Muscle of leg (tissue), 3 donors: ENCODE measurements at regions not wholly inside any gene's neighbourhood (a gene's known extent, or its start where the extent isn't known, plus 50 kb on each side); places are given as distances from the start of the nearest gene placed in this dataset.
"Not testable (repeated sequence)": the region's sequence is repeated elsewhere in the genome, so short reads cannot be mapped to it uniquely, and the experiment has no call there.

Experiments
- DNase-seq: peaks from one replicate; pipeline ENCODE4 v3.0.0; 2013
- H3K27ac ChIP-seq: one replicate; pipeline ENCODE4 v1.5.1; 2013; ENCODE audit warnings: mild to moderate bottlenecking, low read length, control low read depth
- H3K27me3 ChIP-seq: one replicate; pipeline ENCODE4 v1.6.1; 2013; ENCODE audit warnings: low read length; ENCODE audit not compliant: control insufficient read depth, insufficient read depth
- H3K36me3 ChIP-seq: one replicate; pipeline ENCODE4 v1.6.1; 2013; ENCODE audit warnings: low read length; ENCODE audit not compliant: control insufficient read depth, insufficient read depth
- H3K4me1 ChIP-seq: one replicate; pipeline ENCODE4 v1.6.1; 2013; ENCODE audit warnings: low read length; ENCODE audit not compliant: control insufficient read depth, insufficient read depth
- H3K4me3 ChIP-seq: one replicate; pipeline ENCODE4 v1.5.1; 2013; ENCODE audit warnings: low read length, control low read depth
- H3K9me3 ChIP-seq: replicated peaks from 2 replicates; pipeline ENCODE4 v1.6.1; 2013; ENCODE audit warnings: low read depth, low read length; ENCODE audit not compliant: control insufficient read depth
- WGBS: methylation state at CpG from one replicate; pipeline ENCODE4 v1.1.5; 2013; ENCODE audit warnings: missing lambda C conversion rate; ENCODE audit not compliant: insufficient coverage; 5-methylcytosine and 5-hydroxymethylcytosine counted together

DNA sequence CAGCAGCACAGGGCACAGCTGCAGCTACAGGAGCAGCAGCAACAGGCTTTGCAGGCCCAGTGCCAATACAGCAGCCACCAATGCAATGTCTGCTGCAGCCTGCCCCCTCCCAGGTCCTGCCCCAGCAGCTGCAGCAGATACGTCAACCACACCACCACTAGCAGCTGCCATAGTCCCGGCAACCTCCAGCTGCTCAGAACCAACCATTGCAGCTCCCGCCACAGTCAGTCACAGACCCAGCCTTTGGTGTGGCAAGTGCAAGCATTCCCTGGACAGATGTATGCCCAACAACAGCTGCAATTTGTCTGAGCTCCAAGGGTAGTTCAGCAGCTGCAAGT, 53.3 kb upstream of the TUBA3E start:
- peak; percentile 69 for DNase-seq
- Histone ChIP-seq H3K27ac (no peak overlapping the region), H3K4me1 (peaks cover 15% of the 10 kb centered on the region), H3K36me3 (no peaks in the 10 kb centered on the region), H3K4me3 (no peak overlapping the region), H3K27me3 (peaks cover 19% of the 10 kb centered on the region), H3K9me3 (no peaks in the 10 kb centered on the region)
- 43% methylated on average over 3 of the region's 3 CpGs for WGBS

DNA sequence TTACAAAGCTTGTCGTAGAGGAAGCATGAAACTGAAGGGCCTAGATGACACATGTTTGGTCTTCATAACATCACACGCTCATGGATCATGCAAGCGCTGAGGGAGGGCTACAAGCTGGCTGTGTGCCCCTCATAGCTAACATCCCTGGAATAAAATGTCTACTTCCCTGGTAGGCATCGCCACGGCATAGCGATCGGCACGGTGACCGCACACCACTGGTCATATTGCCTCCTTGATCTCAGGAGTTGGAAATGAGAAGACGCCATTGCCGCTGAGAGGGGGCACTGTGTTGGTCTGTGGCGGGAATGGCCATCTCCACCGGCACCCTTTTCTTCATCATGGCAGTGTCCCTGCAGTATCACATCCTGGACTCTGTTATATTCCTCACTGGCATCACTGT, 50.1 kb upstream of the TUBA3E start:
- DNase-seq, H3K4me3 ChIP-seq, H3K36me3 ChIP-seq, H3K27ac ChIP-seq, H3K9me3 ChIP-seq: not testable (repeated sequence)
- WGBS, result 87% methylated on average over 11 of the region's 13 CpGs
- Histone ChIP-seq H3K4me1 (peaks cover 15% of the 10 kb centered on the region), H3K27me3 (peaks cover 16% of the 10 kb centered on the region)
